Stimulated activated CD4-positive, alpha-beta T cell treated with anti-CD3 and anti-CD28 coated beads, Interleukin-15, amount 100 ng/mL, for 1 hour (primary cell): ENCODE measurements at regions not wholly inside any gene's neighbourhood (a gene's known extent, or its start where the extent isn't known, plus 50 kb on each side); places are given as distances from the start of the nearest gene placed in this dataset.

Source experiments
- DNase-seq, 2 donors: peaks; one replicate each; pipeline ENCODE4 v3.0.0-alpha.2; 2020; ENCODE audit warnings: low read depth in 1 of 2, low spot score in 1 of 2

GRCh38 chr16:73713251-73713650, 583.4 kb upstream of the PSMD7 start:
- no peak for DNase-seq

GRCh38 chr16:73711406-73712080, 585.1 kb upstream of the PSMD7 start:
- no peak for DNase-seq

DNA sequence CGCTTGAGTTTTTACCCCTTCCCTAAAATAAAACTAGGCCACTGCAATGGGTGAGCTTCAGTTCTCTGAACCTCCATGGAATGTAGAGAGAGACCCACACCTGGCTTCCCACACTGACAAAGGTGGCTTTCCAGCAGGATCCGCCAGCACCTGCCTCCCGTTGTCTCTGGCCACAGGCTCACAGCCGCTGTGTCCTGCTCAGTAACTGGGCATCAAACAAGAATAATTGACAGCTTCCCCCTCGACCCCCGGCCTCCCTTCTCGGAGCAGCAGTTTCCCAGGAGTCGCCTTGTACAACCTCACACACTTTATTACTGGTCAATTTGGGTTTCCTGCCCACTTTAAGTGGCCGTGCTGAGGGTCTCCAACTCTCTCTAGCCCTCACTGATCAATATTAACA, 586.1 kb upstream of the PSMD7 start:
- DNase-seq, result no peak

GRCh38 chr16:73707863-73708262, 588.8 kb upstream of the PSMD7 start:
- DNase-seq, result no peak

DNA sequence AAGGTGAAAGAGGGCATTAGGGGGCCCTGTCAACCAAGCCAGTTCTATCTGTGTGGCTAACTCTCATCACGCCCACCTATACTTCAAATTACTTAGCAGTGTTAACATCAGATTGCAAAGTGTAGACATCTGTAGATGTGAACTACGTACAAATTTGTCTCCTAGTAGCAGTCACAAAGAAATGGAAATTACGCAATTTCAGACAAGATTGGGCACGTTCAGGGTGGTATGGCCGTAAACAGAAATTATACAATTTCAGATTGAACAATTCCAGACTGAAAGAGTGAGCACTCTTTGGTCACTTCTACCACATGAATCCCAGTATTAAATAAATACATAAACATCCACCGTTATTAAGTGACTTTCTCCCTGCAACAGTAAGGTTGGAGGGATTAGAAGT, 592.7 kb upstream of the PSMD7 start:
- no peak for DNase-seq

GRCh38 chr16:73697336-73697735, 599.3 kb upstream of the PSMD7 start:
- no peak for DNase-seq

- DNase-seq, result no peak
Observed at GRCh38 chr16:73692861-73693260, 603.8 kb upstream of the PSMD7 start.

DNA sequence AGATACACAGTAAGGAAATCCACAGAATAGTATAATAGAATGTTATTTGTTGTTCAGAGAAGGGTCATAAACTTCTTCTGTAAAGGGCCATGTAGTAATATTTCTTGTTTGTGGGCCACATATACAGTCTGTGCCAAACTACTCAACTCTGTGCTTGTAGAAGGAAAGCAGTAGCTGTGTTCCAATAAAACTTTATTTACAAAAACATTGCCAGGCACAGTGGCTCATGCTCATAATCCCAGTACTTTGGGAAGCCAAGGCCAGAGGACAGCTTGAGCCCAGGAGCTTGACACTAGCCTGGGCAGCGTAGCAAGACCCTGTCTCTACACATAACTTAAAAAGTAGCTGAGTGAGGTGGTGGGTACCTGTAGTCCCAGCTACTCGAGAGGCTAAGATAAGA, 612.8 kb upstream of the PSMD7 start:
- DNase-seq, result no peak

DNA sequence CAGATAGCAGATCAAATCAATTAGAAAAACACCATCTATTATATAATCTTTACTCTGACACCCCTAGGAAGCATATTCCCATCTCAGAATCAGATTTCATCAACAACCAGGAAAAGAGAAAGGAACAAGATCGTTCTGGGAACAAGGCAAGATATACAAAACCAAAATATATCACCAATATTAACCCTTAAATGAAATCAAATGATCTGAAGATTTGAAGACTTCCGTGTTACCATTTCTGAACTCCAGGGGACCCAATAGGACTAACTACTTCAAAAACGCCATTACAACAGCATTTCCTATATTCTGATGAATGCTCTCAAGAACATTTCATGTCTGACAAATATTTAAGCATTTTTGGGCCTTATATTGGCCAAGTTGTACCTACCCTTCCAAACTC, 624.2 kb upstream of the ZFHX3 start:
- no peak for DNase-seq

DNA sequence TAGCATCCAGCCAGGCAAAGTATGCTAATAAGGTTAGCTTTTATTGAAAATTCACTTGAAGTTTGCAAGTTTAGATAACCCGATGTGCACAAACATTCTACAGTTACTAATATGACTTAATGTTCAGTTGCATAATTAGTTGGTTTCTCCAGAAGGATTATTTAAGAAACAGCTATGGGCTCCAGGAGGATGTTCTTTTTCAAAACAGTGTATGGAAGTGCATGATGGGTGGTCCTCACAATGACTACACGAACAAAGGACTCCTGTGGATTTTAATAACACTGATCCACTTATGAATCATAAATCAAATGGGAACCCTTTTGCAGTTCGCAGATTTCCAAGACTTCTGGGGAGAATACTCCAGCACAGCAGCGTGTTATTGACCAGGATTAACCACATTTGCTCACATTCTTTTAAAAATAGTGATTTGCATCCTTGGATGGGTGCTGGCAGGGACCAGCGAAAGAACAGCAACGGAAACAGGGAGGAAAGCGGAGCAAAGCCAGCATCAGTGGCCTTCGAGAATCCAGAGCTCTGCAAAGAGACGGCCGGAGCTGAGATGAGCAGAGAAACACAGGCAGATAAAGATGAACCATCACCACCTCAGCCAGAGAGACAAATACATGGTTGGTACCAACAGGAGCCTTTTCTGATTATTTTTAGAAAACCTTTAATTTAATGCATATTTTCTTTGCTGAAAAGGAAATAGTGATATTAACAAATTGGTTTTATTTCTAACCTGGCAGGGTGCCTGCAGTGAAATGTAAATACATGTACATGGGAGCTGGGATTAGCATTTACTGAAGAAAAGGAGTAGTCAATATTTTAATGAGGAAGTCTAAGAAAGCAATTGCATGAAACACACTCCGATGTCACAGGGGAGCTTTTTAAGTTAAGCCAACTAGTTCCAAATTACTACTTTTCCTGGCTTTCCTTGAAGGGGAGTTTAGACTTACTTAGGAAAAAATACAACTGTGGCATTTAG, 623.2 kb upstream of the ZFHX3 start:
- no peak for DNase-seq

GRCh38 chr16:73669535-73670274, 621.8 kb upstream of the ZFHX3 start:
- DNase-seq, result no peak

GRCh38 chr16:73663720-73664119, 615.8 kb upstream of the ZFHX3 start:
- DNase-seq, result no peak

- no peak for DNase-seq
Observed at GRCh38 chr16:73636196-73636595, 588.3 kb upstream of the ZFHX3 start.

DNA sequence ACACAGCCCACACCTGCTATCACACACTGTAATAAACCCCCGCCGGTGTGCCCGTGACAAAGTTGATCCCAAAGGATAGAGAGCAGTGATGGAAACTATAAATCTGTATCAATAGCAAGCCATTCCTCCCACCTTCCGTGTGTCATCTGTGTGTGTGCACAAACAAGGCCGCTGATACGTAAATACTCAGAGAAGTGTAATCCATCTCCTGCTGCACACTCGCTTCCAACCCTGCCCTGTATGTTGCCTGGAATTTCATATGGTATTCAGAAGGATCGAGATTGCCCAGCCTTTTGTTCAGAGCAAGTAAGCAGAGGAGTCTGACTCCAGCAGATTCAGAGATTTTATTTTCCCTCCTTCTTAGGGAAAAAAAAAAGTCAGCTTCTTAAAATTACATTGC, 581.1 kb upstream of the ZFHX3 start:
- DNase-seq, result no peak

- DNase-seq, result no peak
Observed at GRCh38 chr16:73617738-73618137, 569.8 kb upstream of the ZFHX3 start.

DNA sequence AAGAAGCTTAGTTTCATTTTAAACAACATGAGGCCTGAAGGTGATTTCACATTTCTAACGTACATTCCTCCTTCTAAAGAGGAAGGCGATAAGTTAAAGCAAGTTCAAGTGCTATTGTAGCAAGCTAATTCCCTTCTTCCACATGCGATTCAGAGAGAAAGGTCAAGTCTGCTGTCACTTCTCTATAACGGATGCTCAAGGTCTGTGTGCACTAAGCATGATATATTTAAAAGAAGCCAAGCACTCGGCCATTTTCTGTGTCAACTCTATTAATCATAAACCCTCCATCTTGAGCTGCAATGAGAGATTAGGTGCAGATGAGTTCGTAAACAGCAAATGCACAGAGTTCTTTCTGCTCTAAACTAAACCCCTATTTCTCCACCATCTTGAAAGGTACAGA, 568.8 kb upstream of the ZFHX3 start:
- no peak for DNase-seq

DNA sequence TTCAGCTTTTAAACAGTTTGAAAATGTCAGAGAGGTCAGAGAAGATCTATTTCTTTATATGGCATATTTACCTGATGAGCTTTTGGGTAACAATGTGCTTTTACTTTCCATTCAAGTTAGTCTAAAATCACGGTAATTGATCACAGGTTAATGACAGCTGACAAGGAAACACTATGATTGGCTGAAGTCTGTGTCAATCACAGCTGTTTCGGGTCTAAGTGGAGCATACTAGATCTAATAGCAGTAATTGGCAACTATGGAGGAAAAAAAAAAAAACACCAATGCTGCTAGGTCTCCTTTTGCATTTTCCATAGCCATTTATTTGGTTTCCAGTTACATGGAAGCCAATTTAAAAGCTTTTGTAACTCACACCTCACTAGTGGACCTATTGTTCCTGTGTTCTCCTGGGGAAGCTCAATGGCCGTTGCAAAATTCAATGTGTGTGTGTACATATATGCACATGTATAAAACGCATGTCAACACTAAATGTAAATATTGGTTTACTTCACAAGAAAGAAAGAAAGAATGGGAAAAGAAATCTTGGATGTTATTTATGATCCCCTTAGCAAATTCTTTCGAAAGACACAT, 568.3 kb upstream of the ZFHX3 start:
- no peak for DNase-seq

DNA sequence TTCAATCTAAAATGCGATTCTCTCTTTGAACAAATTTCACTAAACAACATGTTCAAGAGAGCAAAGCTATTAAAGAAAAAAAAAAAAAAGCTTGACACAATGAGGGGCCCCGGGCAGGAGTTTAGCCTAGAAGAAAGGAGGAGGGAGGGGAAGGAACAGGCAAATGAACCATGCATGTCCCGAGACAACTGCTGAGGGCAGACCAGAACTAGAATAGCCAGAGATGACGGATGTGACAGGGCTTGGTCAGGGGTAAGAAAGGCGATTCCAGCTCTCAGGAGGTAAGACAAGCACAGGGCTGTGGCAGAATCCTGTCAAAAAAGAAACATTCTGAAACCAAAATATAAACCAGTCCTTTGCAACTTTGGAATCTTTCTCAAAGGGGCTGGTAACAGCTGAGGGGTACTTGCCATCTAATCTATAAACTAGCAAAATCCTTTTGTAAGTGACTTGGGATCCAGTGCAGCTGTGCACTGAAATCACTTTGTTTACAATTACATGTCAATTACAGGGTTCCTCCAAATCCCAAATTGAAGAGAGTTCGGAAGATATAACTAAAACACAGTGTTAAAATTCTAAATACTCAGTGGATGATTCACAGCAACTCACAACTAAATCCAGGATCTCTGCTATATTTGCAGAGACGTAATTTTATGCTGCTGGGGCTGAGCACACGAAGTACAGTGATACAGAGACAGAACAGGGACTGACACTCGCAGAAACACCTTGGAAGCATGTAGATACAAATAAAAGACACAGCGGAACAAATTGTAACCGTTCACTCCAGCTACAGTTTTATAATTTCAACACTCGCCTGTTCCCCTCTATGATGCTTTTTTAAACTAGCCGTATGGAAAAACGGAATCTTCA, 567.4 kb upstream of the ZFHX3 start:
- no peak for DNase-seq

- no peak for DNase-seq
Observed at GRCh38 chr16:73614131-73614530, 566.2 kb upstream of the ZFHX3 start.

GRCh38 chr16:73610605-73611156, 562.8 kb upstream of the ZFHX3 start:
- DNase-seq, result no peak
